WTC11 (cell line): ENCODE measurements at regions not wholly inside any gene's neighbourhood (a gene's known extent, or its start where the extent isn't known, plus 50 kb on each side); places are given as distances from the start of the nearest gene placed in this dataset.

Source experiments
- ATF3 ChIP-seq: sonication (generic); formaldehyde crosslinking; conservative IDR thresholded peaks from 2 replicates; pipeline ENCODE4 v1.8.1; 2022; ENCODE audit warnings: mild to moderate bottlenecking, missing genetic modification reagents
- CDX4 ChIP-seq: fragments of 250-450 bp; sonication (Bioruptor Pico); IDR thresholded peaks from 2 replicates; pipeline ENCODE4 v1.9.0; 2021; ENCODE audit warnings: moderate library complexity, mild to moderate bottlenecking, inconsistent platforms, borderline replicate concordance
- CTCF ChIP-seq: fragments of 200-600 bp; IDR thresholded peaks from 2 replicates; pipeline ENCODE4 v1.8.0; 2022; ENCODE audit warnings: antibody characterized with exemption
- ZSCAN18 ChIP-seq: fragments of 250-450 bp; sonication (Bioruptor Pico); IDR thresholded peaks from 2 replicates; pipeline ENCODE4 v2.1.2; 2022; ENCODE audit warnings: mild to moderate bottlenecking, moderate library complexity

GRCh38 chr1:98112626-98113025, 191.8 kb upstream of the DPYD start:
- TF ChIP-seq CTCF, result no peak
- TF ChIP-seq CDX4 (CRISPR knock-in tag), result no peak
- TF ChIP-seq ZSCAN18 (CRISPR knock-in tag), result no peak
- TF ChIP-seq ATF3, result no peak
